ENCODE measurements at regions not wholly inside any gene's neighbourhood (a gene's known extent, or its start where the extent isn't known, plus 50 kb on each side); places are given as distances from the start of the nearest gene placed in this dataset.

GRCh38 chr2:106948540-106948939 is 62.6 kb upstream of the ST6GAL2 start:
- Histone ChIP-seq H3K4me3 (replicated peaks; ENCODE audit: insufficient read depth, low read length) (no peak overlapping the region), H3K27me3 (ENCODE audit: insufficient read depth, poor library complexity, severe bottlenecking) (no peaks in the 10 kb centered on the region), H3K27ac (replicated peaks) (no peak overlapping the region)
- DNase-seq (ENCODE audit: low read depth in 1 of 2, low spot score in 1 of 2) = no peak
- TF ChIP-seq SPI1 (IDR thresholded peaks at IDR 0.05; ENCODE audit: borderline replicate concordance, low read depth) = no peak
- no peak for TF ChIP-seq POLR2AphosphoS5 (IDR thresholded peaks at IDR 0.05; ENCODE audit: low read depth)
- no peak for TF ChIP-seq GABPA (IDR thresholded peaks at IDR 0.05; ENCODE audit: low read depth)

- Histone ChIP-seq H3K27me3 (ENCODE audit: insufficient read depth, poor library complexity, severe bottlenecking) (no peaks in the 10 kb centered on the region), H3K27ac (replicated peaks) (no peak overlapping the region), H3K4me3 (replicated peaks; ENCODE audit: insufficient read depth, low read length) (no peak overlapping the region)
- no peak for TF ChIP-seq CTCF (IDR thresholded peaks at IDR 0.05; ENCODE audit: insufficient read depth, low read length)
- TF ChIP-seq GABPA (IDR thresholded peaks at IDR 0.05; ENCODE audit: low read depth) = no peak
- TF ChIP-seq, protein P1, sequence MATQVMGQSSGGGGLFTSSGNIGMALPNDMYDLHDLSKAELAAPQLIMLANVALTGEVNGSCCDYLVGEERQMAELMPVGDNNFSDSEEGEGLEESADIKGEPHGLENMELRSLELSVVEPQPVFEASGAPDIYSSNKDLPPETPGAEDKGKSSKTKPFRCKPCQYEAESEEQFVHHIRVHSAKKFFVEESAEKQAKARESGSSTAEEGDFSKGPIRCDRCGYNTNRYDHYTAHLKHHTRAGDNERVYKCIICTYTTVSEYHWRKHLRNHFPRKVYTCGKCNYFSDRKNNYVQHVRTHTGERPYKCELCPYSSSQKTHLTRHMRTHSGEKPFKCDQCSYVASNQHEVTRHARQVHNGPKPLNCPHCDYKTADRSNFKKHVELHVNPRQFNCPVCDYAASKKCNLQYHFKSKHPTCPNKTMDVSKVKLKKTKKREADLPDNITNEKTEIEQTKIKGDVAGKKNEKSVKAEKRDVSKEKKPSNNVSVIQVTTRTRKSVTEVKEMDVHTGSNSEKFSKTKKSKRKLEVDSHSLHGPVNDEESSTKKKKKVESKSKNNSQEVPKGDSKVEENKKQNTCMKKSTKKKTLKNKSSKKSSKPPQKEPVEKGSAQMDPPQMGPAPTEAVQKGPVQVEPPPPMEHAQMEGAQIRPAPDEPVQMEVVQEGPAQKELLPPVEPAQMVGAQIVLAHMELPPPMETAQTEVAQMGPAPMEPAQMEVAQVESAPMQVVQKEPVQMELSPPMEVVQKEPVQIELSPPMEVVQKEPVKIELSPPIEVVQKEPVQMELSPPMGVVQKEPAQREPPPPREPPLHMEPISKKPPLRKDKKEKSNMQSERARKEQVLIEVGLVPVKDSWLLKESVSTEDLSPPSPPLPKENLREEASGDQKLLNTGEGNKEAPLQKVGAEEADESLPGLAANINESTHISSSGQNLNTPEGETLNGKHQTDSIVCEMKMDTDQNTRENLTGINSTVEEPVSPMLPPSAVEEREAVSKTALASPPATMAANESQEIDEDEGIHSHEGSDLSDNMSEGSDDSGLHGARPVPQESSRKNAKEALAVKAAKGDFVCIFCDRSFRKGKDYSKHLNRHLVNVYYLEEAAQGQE (IDR thresholded peaks at IDR 0.05; ENCODE audit: insufficient replicate concordance, low read depth) = no peak
- no peak for TF ChIP-seq POLR2AphosphoS5 (IDR thresholded peaks at IDR 0.05; ENCODE audit: low read depth)
- TF ChIP-seq SPI1 (IDR thresholded peaks at IDR 0.05; ENCODE audit: borderline replicate concordance, low read depth) = no peak
- DNase-seq (ENCODE audit: low read depth in 1 of 2, low spot score in 1 of 2) = no peak
These were observed 67.3 kb upstream of the ST6GAL2 start for GRCh38 chr2:106953236-106953635.

- Histone ChIP-seq H3K27ac (replicated peaks) (no peak overlapping the region), H3K4me3 (replicated peaks; ENCODE audit: insufficient read depth, low read length) (no peak overlapping the region), H3K27me3 (ENCODE audit: insufficient read depth, poor library complexity, severe bottlenecking) (no peaks in the 10 kb centered on the region)
- DNase-seq (ENCODE audit: low read depth in 1 of 2, low spot score in 1 of 2) = no peak
- TF ChIP-seq GABPA (IDR thresholded peaks at IDR 0.05; ENCODE audit: low read depth) (no peak), POLR2AphosphoS5 (IDR thresholded peaks at IDR 0.05; ENCODE audit: low read depth) (no peak), CTCF (IDR thresholded peaks at IDR 0.05; ENCODE audit: insufficient read depth, low read length) (no peak), SPI1 (IDR thresholded peaks at IDR 0.05; ENCODE audit: borderline replicate concordance, low read depth) (no peak)
- TF ChIP-seq, protein P1 (IDR thresholded peaks at IDR 0.05; ENCODE audit: insufficient replicate concordance, low read depth) = no peak
These were observed 67.8 kb upstream of the ST6GAL2 start for GRCh38 chr2:106953779-106954178.

DNA sequence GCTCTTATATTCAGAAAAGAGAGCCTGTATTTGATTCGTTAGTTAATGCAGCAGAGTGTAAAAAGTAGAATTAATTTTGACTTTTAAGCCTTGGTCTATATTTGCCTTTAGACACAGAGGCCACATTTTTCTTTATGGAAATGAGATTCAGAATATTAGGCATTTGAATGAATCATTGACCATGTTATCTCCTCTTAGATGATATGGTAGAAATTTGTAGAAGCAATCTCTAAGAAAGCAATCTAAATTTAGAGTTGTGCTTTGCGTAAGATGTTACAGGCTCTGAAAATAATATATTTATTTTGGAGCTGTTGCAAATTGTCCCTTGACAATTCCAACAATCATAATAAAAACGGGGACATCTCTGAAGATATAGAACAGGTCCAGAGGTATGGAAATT is 68.3 kb upstream of the ST6GAL2 start:
- Histone ChIP-seq H3K27ac (replicated peaks) (no peak overlapping the region), H3K27me3 (ENCODE audit: insufficient read depth, poor library complexity, severe bottlenecking) (no peaks in the 10 kb centered on the region), H3K4me3 (replicated peaks; ENCODE audit: insufficient read depth, low read length) (no peak overlapping the region)
- TF ChIP-seq, protein P1 (IDR thresholded peaks at IDR 0.05; ENCODE audit: insufficient replicate concordance, low read depth) = no peak
- no peak for TF ChIP-seq CTCF (IDR thresholded peaks at IDR 0.05; ENCODE audit: insufficient read depth, low read length)
- no peak for TF ChIP-seq POLR2AphosphoS5 (IDR thresholded peaks at IDR 0.05; ENCODE audit: low read depth)
- no peak for TF ChIP-seq SPI1 (IDR thresholded peaks at IDR 0.05; ENCODE audit: borderline replicate concordance, low read depth)
- TF ChIP-seq GABPA (IDR thresholded peaks at IDR 0.05; ENCODE audit: low read depth) = no peak
- DNase-seq (ENCODE audit: low read depth in 1 of 2, low spot score in 1 of 2) = no peak

All from HL-60 (cell line).